SK-N-MC (cell line): ENCODE measurements at regions not wholly inside any gene's neighbourhood (a gene's known extent, or its start where the extent isn't known, plus 50 kb on each side); places are given as distances from the start of the nearest gene placed in this dataset.
"Not testable (repeated sequence)": the region's sequence is repeated elsewhere in the genome, so short reads cannot be mapped to it uniquely, and the experiment has no call there.

Experiments used
- DNase-seq: peaks from one replicate; pipeline ENCODE4 v3.0.0-alpha.2; 2011; ENCODE audit warnings: low read depth, low spot score
- H3K27ac ChIP-seq: fragments of 200-600 bp; sonication (generic); 2 replicates; pipeline ENCODE4 v1.5.1; 2016; ENCODE audit warnings: mixed run types
- H3K36me3 ChIP-seq: fragments of 200-600 bp; sonication (generic); 2 replicates; pipeline ENCODE4 v1.6.1; 2017; ENCODE audit warnings: antibody characterized with exemption, low read length, mixed read lengths; ENCODE audit not compliant: insufficient read depth
- H3K4me3 ChIP-seq: fragments of 200-600 bp; sonication (generic); 2 replicates; pipeline ENCODE4 v1.5.1; 2016
- H3K9ac ChIP-seq: fragments of 200-600 bp; sonication (generic); 2 replicates; pipeline ENCODE4 v1.8.0; 2017; ENCODE audit warnings: mixed run types, mixed read lengths; ENCODE audit not compliant: insufficient read length
- H3K9me3 ChIP-seq: fragments of 200-600 bp; sonication (generic); 2 replicates; pipeline ENCODE4 v1.6.1; 2017; ENCODE audit warnings: low read depth, mild to moderate bottlenecking, antibody characterized with exemption, low read length, moderate library complexity, mixed read lengths
- EZH2 ChIP-seq: fragments of 200-600 bp; sonication (generic); IDR thresholded peaks from one replicate; pipeline ENCODE4 v1.6.1; 2017; ENCODE audit warnings: antibody characterized with exemption
- FOXP2 ChIP-seq: optimal IDR thresholded peaks from 2 replicates; pipeline ENCODE3; 2011; ENCODE audit warnings: mild to moderate bottlenecking, moderate library complexity; ENCODE audit not compliant: insufficient read depth; ENCODE audit errors: extremely low read length, control extremely low read depth
- POLR2AphosphoS5 ChIP-seq: IDR thresholded peaks from 2 replicates; pipeline ENCODE4 v1.6.1; 2012; ENCODE audit warnings: mild to moderate bottlenecking, low read depth, low read length, borderline replicate concordance

GRCh38 chr2:145909175-145909755 is 1389.3 kb upstream of the ZEB2 start:
- no peak for DNase-seq
- Histone ChIP-seq H3K27ac (no peak overlapping the region), H3K4me3 (no peak overlapping the region), H3K36me3 (no peaks in the 10 kb centered on the region), H3K9ac (no peak overlapping the region), H3K9me3 (no peaks in the 10 kb centered on the region; the same call in 1 of the 2 replicates)
- TF ChIP-seq POLR2AphosphoS5 (no peak), FOXP2 (no peak), EZH2 (no peak)

GRCh38 chr2:145906354-145906753 is 1386.4 kb upstream of the ZEB2 start:
- peak overlapping the region; percentile 22; the same call in 1 of the 2 replicates for H3K27ac ChIP-seq
- no peak overlapping the region for H3K4me3 ChIP-seq
- no peak overlapping the region for H3K9ac ChIP-seq
- DNase-seq = no peak
- no peaks in the 10 kb centered on the region for H3K36me3 ChIP-seq
- H3K9me3 ChIP-seq = no peaks in the 10 kb centered on the region; the same call in 1 of the 2 replicates
- TF ChIP-seq POLR2AphosphoS5 (no peak), FOXP2 (no peak), EZH2 (no peak)

GRCh38 chr2:145905371-145905770 is 1385.5 kb upstream of the ZEB2 start:
- no peak overlapping the region for H3K4me3 ChIP-seq

GRCh38 chr2:145897151-145897550 is 1377.2 kb upstream of the ZEB2 start:
- no peak for DNase-seq
- H3K36me3 ChIP-seq = no peaks in the 10 kb centered on the region
- no peak overlapping the region for H3K9ac ChIP-seq
- H3K27ac ChIP-seq = no peak overlapping the region
- H3K4me3 ChIP-seq = no peak overlapping the region
- no peaks in the 10 kb centered on the region; the same call in 1 of the 2 replicates for H3K9me3 ChIP-seq
- no peak for TF ChIP-seq POLR2AphosphoS5
- no peak for TF ChIP-seq EZH2
- TF ChIP-seq FOXP2 = no peak

More at GRCh38 chr2:145905371-145905770, 1385.5 kb upstream of the ZEB2 start:
- Histone ChIP-seq H3K9me3 (no peaks in the 10 kb centered on the region; the same call in 1 of the 2 replicates), H3K36me3 (no peaks in the 10 kb centered on the region), H3K9ac (no peak overlapping the region), H3K27ac (peak overlapping the region; percentile 22; the same call in 1 of the 2 replicates)
- DNase-seq = no peak
- no peak for TF ChIP-seq FOXP2
- no peak for TF ChIP-seq EZH2
- TF ChIP-seq POLR2AphosphoS5 = no peak

GRCh38 chr2:145887915-145888314 is 1368.0 kb upstream of the ZEB2 start:
- TF ChIP-seq EZH2 (no peak), POLR2AphosphoS5 (no peak), FOXP2 (no peak)
- Histone ChIP-seq H3K27ac (no peak overlapping the region), H3K4me3 (no peak overlapping the region), H3K9me3 (no peaks in the 10 kb centered on the region), H3K36me3 (no peaks in the 10 kb centered on the region), H3K9ac (no peak overlapping the region)
- DNase-seq = no peak

GRCh38 chr2:145880997-145881396 is 1361.1 kb upstream of the ZEB2 start:
- H3K4me3 ChIP-seq, H3K36me3 ChIP-seq, H3K9me3 ChIP-seq, H3K9ac ChIP-seq, DNase-seq, H3K27ac ChIP-seq: not testable (repeated sequence)

GRCh38 chr2:145875016-145875415 is 1355.1 kb upstream of the ZEB2 start:
- no peaks in the 10 kb centered on the region for H3K36me3 ChIP-seq
- H3K27ac ChIP-seq = no peak overlapping the region
- no peak overlapping the region for H3K9ac ChIP-seq
- no peaks in the 10 kb centered on the region for H3K9me3 ChIP-seq
- no peak for DNase-seq
- TF ChIP-seq FOXP2 (no peak), EZH2 (no peak)
- H3K4me3 ChIP-seq = no peak overlapping the region

GRCh38 chr2:145874466-145874865 is 1354.5 kb upstream of the ZEB2 start:
- H3K27ac ChIP-seq = no peak overlapping the region
- TF ChIP-seq FOXP2 = no peak
- no peak for TF ChIP-seq POLR2AphosphoS5
- no peak for TF ChIP-seq EZH2

GRCh38 chr2:145864501-145864900 is 1344.6 kb upstream of the ZEB2 start:
- H3K27ac ChIP-seq = no peak overlapping the region
- no peak overlapping the region for H3K4me3 ChIP-seq
- TF ChIP-seq EZH2 (no peak), FOXP2 (no peak), POLR2AphosphoS5 (no peak)
- no peak for DNase-seq
- no peaks in the 10 kb centered on the region for H3K9me3 ChIP-seq
- H3K9ac ChIP-seq = no peak overlapping the region
- H3K36me3 ChIP-seq = no peaks in the 10 kb centered on the region

More at GRCh38 chr2:145874466-145874865, 1354.5 kb upstream of the ZEB2 start:
- DNase-seq = no peak
- H3K9me3 ChIP-seq = no peaks in the 10 kb centered on the region
- H3K36me3 ChIP-seq = no peaks in the 10 kb centered on the region
- H3K4me3 ChIP-seq = no peak overlapping the region
- H3K9ac ChIP-seq = no peak overlapping the region
